Heart right ventricle (tissue), 16 donors: ENCODE measurements at regions not wholly inside any gene's neighbourhood (a gene's known extent, or its start where the extent isn't known, plus 50 kb on each side); places are given as distances from the start of the nearest gene placed in this dataset.

Experiments used
- ATAC-seq, 8 donors: fragments of 200-7000 bp; cut with Tn5 transposase; one replicate each; pipeline ENCODE4 v1.9.1; 2020; ENCODE audit warnings: mild to moderate bottlenecking in 8 of 8, moderate library complexity in 8 of 8, moderate number of reproducible peaks in 1 of 8
- DNase-seq, 2 donors: peaks; one replicate each; pipeline ENCODE4 v3.0.0-alpha.2; 2020
- H3K27ac ChIP-seq, 10 donors: fragments of 200-600 bp; sonication (generic) in 2 of 10; one replicate each; pipeline versions ENCODE4 v1.5.0 to v1.8.0; 2020 to 2022; ENCODE audit warnings: mild to moderate bottlenecking in 3 of 10
- H3K27me3 ChIP-seq, 7 donors: fragments of 200-600 bp; one replicate each; pipeline ENCODE4 v1.8.0; 2021 to 2022; ENCODE audit warnings: mild to moderate bottlenecking in 2 of 7
- H3K36me3 ChIP-seq, 9 donors: fragments of 200-600 bp; sonication (generic) in 1 of 9; one replicate each; pipeline versions ENCODE4 v1.5.0 to v1.8.0; 2020 to 2022; ENCODE audit warnings: mild to moderate bottlenecking in 2 of 9
- H3K4me1 ChIP-seq, 9 donors: fragments of 200-600 bp; sonication (generic) in 1 of 9; one replicate each; pipeline versions ENCODE4 v1.5.0 to v1.8.0; 2020 to 2022; ENCODE audit warnings: mild to moderate bottlenecking in 4 of 9
- H3K4me3 ChIP-seq, 10 donors: fragments of 200-600 bp; sonication (generic) in 2 of 10; one replicate each; pipeline versions ENCODE4 v1.5.0 to v1.8.0; 2020 to 2022; ENCODE audit warnings: mild to moderate bottlenecking in 7 of 10, moderate library complexity in 2 of 10
- H3K9me3 ChIP-seq, 11 donors: fragments of 200-600 bp in 10 of 11; sonication (generic) in 2 of 11; one replicate each; pipeline versions ENCODE4 v1.5.0 to v1.8.0; 2013 to 2022; ENCODE audit warnings: mild to moderate bottlenecking in 2 of 11, control low read depth in 1 of 11, moderate library complexity in 1 of 11
- CTCF ChIP-seq, 9 donors: fragments of 200-600 bp; sonication (generic) in 2 of 9; IDR thresholded peaks; one replicate each; pipeline versions ENCODE4 v1.5.0 to v1.8.0; 2021 to 2022; ENCODE audit warnings: antibody characterized with exemption in 9 of 9, mild to moderate bottlenecking in 5 of 9, moderate library complexity in 1 of 9
- WGBS, 2 donors: extraction: QIAGEN DNeasy Blood & Tissue Kit; methylation state at CpG; one replicate each; pipeline ENCODE4 v1.1.7; 2013; ENCODE audit warnings: inconsistent platforms in 1 of 2; 5-methylcytosine and 5-hydroxymethylcytosine counted together
- intact Hi-C, 10 donors: fragments of 100-400 bp; cut with DNase I; formaldehyde crosslinking; loops; one replicate each; pipeline versions ENCODE4 v1.11.1 to v1.14.2; 2022
- donor health status: Arrhythmogenic right ventricular cardiomyopathy.
- donor health status: ischemic (EF 13 %, LVEDD 7.1; RV severe dilation, severe dysfunction).
- donor health status: healthy with polysubstance abuse.
- donor health status: DM: no; HTN: yes; CAD: no.
- donor health status: DM: no; HTN: no; CAD: no.
- donor health status: ischemic (EF 25% LVEDD 6.9; RV normal size, moderate dysfunction).
- donor health status: ischemic (EF 25% LVEDD 5.7; RV mildly dilated, moderate dysfunction).
- donor health status: healthy.
- donor health status: DM: yes; HTN: yes; CAD: no.
- donor health status: Ischemic cardiomyopathy.
- donor health status: ischemic (EF 35%, LVEDD 5.7; RV mildly dilated, moderate dysfunction).
- donor health status: nonischemic (EF 11% LVEDD 7.7; RV severe dilation, severe dysfunction).
- donor health status: DM: yes; HTN: yes; CAD: no.
- donor health status: PGD.
- donor health status: ischemic (EF 29% LVEDD 5.4; RV normal size, mild dysfunction).
- donor health status: nonischemic (EF 23%, LVEDD 6.1; RV moderate dilation, normal function).

- TF ChIP-seq CTCF (IDR thresholded peaks at IDR 0.05) = peak in 8 of 9 donors; percentile 7 to 36 (median 28)
- Histone ChIP-seq H3K9me3 (no peaks in the 10 kb centered on the region), H3K36me3 (no peaks in the 10 kb centered on the region), H3K27ac (no peak overlapping the region), H3K27me3 (no peaks in the 10 kb centered on the region), H3K4me3 (no peak overlapping the region), H3K4me1 (no peaks in the 10 kb centered on the region)
- ATAC-seq (no peak), DNase-seq (no peak)
- intact Hi-C loops = loop anchor here in 1 of 10 donors (5.0 kb wide), 1 partner anchor 528 kb away; no protein-coding TSS in a partner anchor
Observed at GRCh38 chr5:68884883-68885282, 208.9 kb upstream of the SLC30A5 start.

GRCh38 chr5:68886814-68887213 is 207.0 kb upstream of the SLC30A5 start:
- Histone ChIP-seq H3K4me1 (no peaks in the 10 kb centered on the region), H3K27me3 (no peaks in the 10 kb centered on the region), H3K36me3 (no peaks in the 10 kb centered on the region), H3K27ac (no peak overlapping the region), H3K9me3 (no peaks in the 10 kb centered on the region), H3K4me3 (no peak overlapping the region)
- no peak for DNase-seq
- no peak for TF ChIP-seq CTCF (IDR thresholded peaks at IDR 0.05)
- 91 to 94% methylated on average over 4 of the region's 4 CpGs for WGBS, 2 donors
- ATAC-seq = no peak
- intact Hi-C loops = no loop called here

GRCh38 chr5:68891718-68892117 is 202.1 kb upstream of the SLC30A5 start:
- DNase-seq = no peak
- Histone ChIP-seq H3K27ac (no peak overlapping the region), H3K9me3 (no peaks in the 10 kb centered on the region), H3K4me1 (no peaks in the 10 kb centered on the region), H3K36me3 (no peaks in the 10 kb centered on the region), H3K27me3 (no peaks in the 10 kb centered on the region), H3K4me3 (no peak overlapping the region)
- no peak for ATAC-seq
- WGBS, 2 donors = 79 to 83% methylated on average over 2 of the region's 2 CpGs
- intact Hi-C loops = no loop called here
- no peak for TF ChIP-seq CTCF (IDR thresholded peaks at IDR 0.05)

DNA sequence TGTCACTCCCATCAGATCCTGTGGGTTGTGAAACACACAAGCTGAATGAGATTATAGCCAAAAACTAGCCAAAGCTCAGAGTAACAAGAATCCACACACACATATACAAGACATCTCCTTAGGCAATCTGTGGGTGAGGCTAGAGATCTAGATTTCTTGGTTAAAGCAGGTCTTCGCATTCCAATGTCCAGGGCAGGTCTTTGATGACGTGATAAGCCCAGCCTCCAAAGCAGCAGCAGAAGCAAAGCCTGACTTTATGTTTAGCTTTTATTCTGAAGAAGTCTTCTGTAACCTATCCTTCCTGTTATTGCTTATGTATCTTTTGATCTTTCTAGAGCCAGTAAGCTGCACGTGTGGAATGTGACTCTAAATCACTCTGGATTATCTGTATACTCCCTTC is 199.1 kb upstream of the SLC30A5 start:
- ATAC-seq (no peak), DNase-seq (no peak)
- WGBS, 2 donors = 68 to 72% methylated on average over 3 of the region's 3 CpGs
- Histone ChIP-seq H3K27ac (no peak overlapping the region), H3K36me3 (no peaks in the 10 kb centered on the region), H3K4me1 (peaks cover 0 to 4% (median 0%) of the 10 kb centered on the region in 9 donors), H3K27me3 (no peaks in the 10 kb centered on the region), H3K4me3 (no peak overlapping the region), H3K9me3 (no peaks in the 10 kb centered on the region)
- intact Hi-C loops = no loop called here
- TF ChIP-seq CTCF (IDR thresholded peaks at IDR 0.05) = no peak
